LHCN-M2 (cell line): ENCODE measurements at regions not wholly inside any gene's neighbourhood (a gene's known extent, or its start where the extent isn't known, plus 50 kb on each side); places are given as distances from the start of the nearest gene placed in this dataset.
A peak's percentile ranks its signal among the peaks of the same experiment; 100 is the strongest.
"Not testable (repeated sequence)": the region's sequence is repeated elsewhere in the genome, so short reads cannot be mapped to it uniquely, and the experiment has no call there.

Experiments
- DNase-seq: peaks from one replicate; pipeline ENCODE4 v3.0.0-alpha.2; 2012; ENCODE audit warnings: low read depth

- DNase-seq, result no peak
Measured at GRCh38 chr6:156451088-156451487, 326.1 kb upstream of the ARID1B start.

GRCh38 chr6:156450421-156450820 lies 326.8 kb upstream of the ARID1B start:
- DNase-seq, result no peak

GRCh38 chr6:156449569-156449968 lies 327.6 kb upstream of the ARID1B start:
- no peak for DNase-seq

- no peak for DNase-seq
Measured at GRCh38 chr6:156449128-156449527, 328.1 kb upstream of the ARID1B start.

- no peak for DNase-seq
Measured at GRCh38 chr6:156448579-156448978, 328.6 kb upstream of the ARID1B start.

GRCh38 chr6:156440688-156441087 lies 336.5 kb upstream of the ARID1B start:
- DNase-seq, result no peak

- no peak for DNase-seq
Measured at GRCh38 chr6:156438350-156438923, 338.7 kb upstream of the ARID1B start.

- DNase-seq, result no peak
Measured at GRCh38 chr6:156437121-156437879, 339.9 kb upstream of the ARID1B start.

GRCh38 chr6:156434795-156435190 lies 342.4 kb upstream of the ARID1B start:
- DNase-seq, result no peak

GRCh38 chr6:156434049-156434794 lies 343.0 kb upstream of the ARID1B start:
- no peak for DNase-seq

GRCh38 chr6:156432543-156432942 lies 344.6 kb upstream of the ARID1B start:
- no peak for DNase-seq

GRCh38 chr6:156430386-156430785 lies 346.8 kb upstream of the ARID1B start:
- no peak for DNase-seq

GRCh38 chr6:156427345-156427744 lies 349.8 kb upstream of the ARID1B start:
- DNase-seq, result peak; percentile 66

- peak; percentile 44 for DNase-seq
Measured at GRCh38 chr6:156425359-156426020, 351.7 kb upstream of the ARID1B start.

GRCh38 chr6:156423829-156424228 lies 353.3 kb upstream of the ARID1B start:
- DNase-seq, result no peak

- DNase-seq, result no peak
Measured at GRCh38 chr6:156423075-156423474, 354.1 kb upstream of the ARID1B start.

GRCh38 chr6:156421933-156422332 lies 355.2 kb upstream of the ARID1B start:
- DNase-seq, result no peak

- not testable (repeated sequence) for DNase-seq
Measured at GRCh38 chr6:156421301-156421700, 355.9 kb upstream of the ARID1B start.

- no peak for DNase-seq
Measured at GRCh38 chr6:156420172-156420993, 356.8 kb upstream of the ARID1B start.

GRCh38 chr6:156419594-156419993 lies 357.6 kb upstream of the ARID1B start:
- no peak for DNase-seq

- DNase-seq, result no peak
Measured at GRCh38 chr6:156418253-156418652, 358.9 kb upstream of the ARID1B start.
